ENCODE measurements at regions not wholly inside any gene's neighbourhood (a gene's known extent, or its start where the extent isn't known, plus 50 kb on each side); places are given as distances from the start of the nearest gene placed in this dataset.

- in situ Hi-C loops (cut with MboI; ENCODE audit: low pct_unique_long_range_greater_than_20kb, low sequenced_read_pairs) = loop anchor here (25.0 kb wide), 1 partner anchor 534 kb away; no protein-coding TSS in a partner anchor
- peak; percentile 71 for DNase-seq
These were observed 50.5 kb upstream of the DLX2 start for GRCh38 chr2:172153156-172153555.

DNA sequence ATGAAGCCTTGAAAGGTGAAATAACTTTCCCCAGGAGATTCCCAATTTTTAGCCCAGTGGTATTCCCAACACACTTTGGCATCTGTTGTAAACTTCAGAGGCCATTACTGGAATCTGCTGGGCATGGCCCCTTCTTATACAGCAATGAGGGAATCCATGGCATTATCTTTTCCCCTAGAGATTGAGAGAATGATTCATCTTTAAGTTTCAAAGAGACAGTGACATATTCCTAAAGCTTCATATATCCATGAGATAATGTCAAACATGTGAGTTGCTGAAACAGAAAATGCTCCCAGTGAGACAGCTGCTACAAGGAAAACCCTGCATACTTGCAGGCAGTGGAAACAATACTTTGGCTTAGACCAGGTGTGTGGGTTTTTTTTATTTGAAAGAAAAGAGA, 51.1 kb upstream of the DLX2 start:
- in situ Hi-C loops (cut with MboI; ENCODE audit: low pct_unique_long_range_greater_than_20kb, low sequenced_read_pairs) = loop anchor here (25.0 kb wide), 1 partner anchor 534 kb away; no protein-coding TSS in a partner anchor
- DNase-seq = no peak

- DNase-seq = no peak
- in situ Hi-C loops (cut with MboI; ENCODE audit: low pct_unique_long_range_greater_than_20kb, low sequenced_read_pairs) = loop anchor here (25.0 kb wide), 1 partner anchor 532 kb away; no protein-coding TSS in a partner anchor
These were observed 53.1 kb upstream of the DLX2 start for GRCh38 chr2:172155752-172156151.

- DNase-seq = no peak
- in situ Hi-C loops (cut with MboI; ENCODE audit: low pct_unique_long_range_greater_than_20kb, low sequenced_read_pairs) = loop anchor here (25.0 kb wide), 1 partner anchor 526 kb away; no protein-coding TSS in a partner anchor
These were observed 58.1 kb upstream of the DLX2 start for GRCh38 chr2:172160839-172161238.

DNA sequence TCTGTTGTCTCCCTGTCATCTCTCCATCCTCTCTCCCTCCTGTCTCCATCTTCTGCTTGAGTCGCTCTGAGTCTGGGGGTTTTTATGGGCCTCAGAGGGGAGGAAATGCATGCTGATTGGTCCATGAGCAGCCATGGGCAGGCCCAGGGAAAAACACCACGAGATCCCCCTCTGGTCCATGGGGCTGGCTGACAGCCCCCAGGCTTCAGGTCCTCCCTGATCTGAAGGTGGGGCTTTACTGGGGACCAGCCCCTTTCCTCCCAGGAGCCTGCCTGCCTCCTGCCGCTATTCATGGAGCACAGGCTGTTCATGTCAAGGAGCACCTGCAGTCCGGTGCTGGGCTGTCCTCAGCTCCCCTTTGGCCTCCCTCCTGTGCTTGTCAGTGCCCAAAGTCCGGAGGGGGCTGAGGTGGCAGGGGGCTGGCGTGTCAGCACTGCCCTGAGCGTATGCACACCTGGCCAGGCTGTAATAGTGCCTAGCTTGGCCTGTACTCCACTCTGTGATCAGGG, 59.6 kb upstream of the DLX2 start:
- DNase-seq = no peak
- in situ Hi-C loops (cut with MboI; ENCODE audit: low pct_unique_long_range_greater_than_20kb, low sequenced_read_pairs) = loop anchor here (25.0 kb wide), 1 partner anchor 525 kb away; no protein-coding TSS in a partner anchor

DNA sequence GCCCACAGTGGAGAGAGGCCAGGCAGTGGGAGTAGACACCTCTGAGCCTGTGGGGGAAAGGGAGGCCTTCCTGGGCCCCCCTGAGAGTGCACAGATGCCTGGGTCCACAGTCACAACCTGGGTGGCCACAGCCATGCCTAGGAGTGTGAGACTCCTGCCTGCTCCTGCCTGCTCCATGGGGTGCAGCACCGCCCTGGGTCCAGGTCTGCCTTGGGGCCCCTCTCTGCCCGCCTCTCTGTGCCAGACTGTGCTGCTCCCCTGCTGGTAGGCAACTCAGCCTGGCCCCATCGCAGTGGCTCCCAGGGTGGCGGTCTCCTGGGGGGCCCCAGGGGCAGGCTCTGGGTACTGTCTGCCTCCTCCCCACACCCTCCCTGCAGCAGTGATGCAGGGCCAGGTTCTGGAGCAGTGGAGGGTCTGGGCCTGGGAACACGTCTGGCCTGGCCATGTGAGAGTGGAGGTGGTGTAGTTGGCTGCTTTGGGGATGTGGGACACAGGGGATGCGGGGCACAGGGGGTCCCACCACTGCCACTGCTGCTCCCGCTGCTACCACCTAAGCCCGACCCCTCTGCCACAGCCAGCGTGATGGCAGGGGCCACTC, 60.1 kb upstream of the DLX2 start:
- no peak for DNase-seq
- in situ Hi-C loops (cut with MboI; ENCODE audit: low pct_unique_long_range_greater_than_20kb, low sequenced_read_pairs) = loop anchor here (25.0 kb wide), 1 partner anchor 524 kb away; no protein-coding TSS in a partner anchor

- in situ Hi-C loops (cut with MboI; ENCODE audit: low pct_unique_long_range_greater_than_20kb, low sequenced_read_pairs) = loop anchor here (25.0 kb wide), 1 partner anchor 518 kb away; no protein-coding TSS in a partner anchor
These were observed 66.2 kb upstream of the DLX2 start for GRCh38 chr2:172168917-172169346.

GRCh38 chr2:172169611-172170010, 66.9 kb upstream of the DLX2 start:
- in situ Hi-C loops (cut with MboI; ENCODE audit: low pct_unique_long_range_greater_than_20kb, low sequenced_read_pairs) = loop anchor here (10.0 to 25.0 kb wide), 2 partner anchors 295 to 518 kb away; no protein-coding TSS in a partner anchor
- no peak for DNase-seq

More at GRCh38 chr2:172168917-172169346, 66.2 kb upstream of the DLX2 start:
- peak; percentile 71 for DNase-seq

GRCh38 chr2:172172513-172173173, 69.9 kb upstream of the DLX2 start:
- in situ Hi-C loops (cut with MboI; ENCODE audit: low pct_unique_long_range_greater_than_20kb, low sequenced_read_pairs) = loop anchor here (10.0 to 25.0 kb wide), 2 partner anchors 292 to 515 kb away; no protein-coding TSS in a partner anchor

DNA sequence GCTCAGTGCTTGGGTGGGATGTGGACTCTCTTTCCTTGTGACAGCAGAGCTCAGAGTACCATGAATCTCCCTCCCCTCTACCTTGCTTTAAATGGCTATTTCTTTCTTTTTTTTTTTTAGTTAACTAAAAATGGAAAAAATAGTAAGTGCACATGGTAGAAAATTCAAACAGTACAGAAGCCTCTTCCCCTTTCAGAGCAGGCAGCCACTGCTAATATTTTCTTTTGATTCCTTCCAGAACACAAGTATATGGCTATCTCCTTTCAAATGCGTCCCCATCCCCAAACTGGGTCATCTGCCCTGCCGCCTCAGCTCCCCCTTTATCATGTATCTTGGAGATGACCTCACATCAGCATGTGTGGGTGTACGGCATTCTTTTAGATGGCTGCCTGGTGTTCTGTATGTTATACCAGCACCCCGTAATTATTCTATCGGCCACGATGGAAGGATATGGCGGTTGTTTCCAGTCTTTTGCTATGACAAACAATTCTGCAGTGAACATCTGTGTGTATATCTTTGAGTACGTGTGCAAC, 70.5 kb upstream of the DLX2 start:
- in situ Hi-C loops (cut with MboI; ENCODE audit: low pct_unique_long_range_greater_than_20kb, low sequenced_read_pairs) = loop anchor here (10.0 to 25.0 kb wide), 2 partner anchors 292 to 514 kb away; no protein-coding TSS in a partner anchor
- DNase-seq = no peak

More at GRCh38 chr2:172172513-172173173, 69.9 kb upstream of the DLX2 start:
- peak; percentile 83 for DNase-seq

DNA sequence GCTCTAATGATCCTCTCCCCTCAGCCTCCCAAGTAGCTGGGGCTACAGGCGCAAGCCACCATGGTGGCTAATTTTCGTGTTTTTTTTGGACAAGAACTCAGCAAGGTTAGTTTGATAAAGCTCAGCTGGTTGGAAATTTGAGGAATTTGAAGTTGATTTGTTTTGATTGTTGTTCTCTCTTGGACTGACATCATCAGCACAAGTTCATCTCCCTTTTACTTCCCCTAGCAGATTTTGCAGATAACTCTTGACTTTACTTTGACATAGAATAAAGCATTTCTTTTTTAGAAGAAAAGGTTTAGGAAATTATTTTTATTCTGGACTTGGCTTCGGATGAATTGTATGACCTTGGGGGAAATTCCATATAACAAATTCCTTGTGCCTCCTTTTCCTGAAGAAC, 74.9 kb upstream of the DLX2 start:
- in situ Hi-C loops (cut with MboI; ENCODE audit: low pct_unique_long_range_greater_than_20kb, low sequenced_read_pairs) = loop anchor here (10.0 kb wide), 1 partner anchor 287 kb away; no protein-coding TSS in a partner anchor
- no peak for DNase-seq

- in situ Hi-C loops (cut with MboI; ENCODE audit: low pct_unique_long_range_greater_than_20kb, low sequenced_read_pairs) = loop anchor here (10.0 kb wide), 1 partner anchor 287 kb away; no protein-coding TSS in a partner anchor
- DNase-seq = no peak
These were observed 75.3 kb upstream of the DLX2 start for GRCh38 chr2:172177996-172178395.

GRCh38 chr2:172179045-172179701, 76.5 kb upstream of the DLX2 start:
- in situ Hi-C loops (cut with MboI; ENCODE audit: low pct_unique_long_range_greater_than_20kb, low sequenced_read_pairs) = loop anchor here (10.0 kb wide), 1 partner anchor 286 kb away; no protein-coding TSS in a partner anchor

GRCh38 chr2:172181840-172182239, 79.1 kb upstream of the DLX2 start:
- no peak for DNase-seq

More at GRCh38 chr2:172179045-172179701, 76.5 kb upstream of the DLX2 start:
- DNase-seq = no peak

GRCh38 chr2:172182624-172183023, 79.9 kb upstream of the DLX2 start:
- DNase-seq = no peak

More at GRCh38 chr2:172181840-172182239, 79.1 kb upstream of the DLX2 start:
- in situ Hi-C loops (cut with MboI; ENCODE audit: low pct_unique_long_range_greater_than_20kb, low sequenced_read_pairs) = no loop called here

GRCh38 chr2:172193331-172194089, 90.8 kb upstream of the DLX2 start:
- DNase-seq = no peak
- in situ Hi-C loops (cut with MboI; ENCODE audit: low pct_unique_long_range_greater_than_20kb, low sequenced_read_pairs) = no loop called here

More at GRCh38 chr2:172182624-172183023, 79.9 kb upstream of the DLX2 start:
- in situ Hi-C loops (cut with MboI; ENCODE audit: low pct_unique_long_range_greater_than_20kb, low sequenced_read_pairs) = no loop called here

- no peak for DNase-seq
- in situ Hi-C loops (cut with MboI; ENCODE audit: low pct_unique_long_range_greater_than_20kb, low sequenced_read_pairs) = no loop called here
These were observed 93.2 kb upstream of the DLX2 start for GRCh38 chr2:172195836-172196376.
